ENCODE measurements at regions not wholly inside any gene's neighbourhood (a gene's known extent, or its start where the extent isn't known, plus 50 kb on each side); places are given as distances from the start of the nearest gene placed in this dataset.
"Not testable (repeated sequence)": the region's sequence is repeated elsewhere in the genome, so short reads cannot be mapped to it uniquely, and the experiment has no call there.

GRCh38 chr7:67373389-67373788 lies 376.8 kb downstream of the TYW1 start:
- H3K9me3 Mint-ChIP-seq (ENCODE audit: low read depth); DNase-seq; ATAC-seq; H3K36me3 Mint-ChIP-seq; H3K4me3 Mint-ChIP-seq; H3K27ac Mint-ChIP-seq; H3K4me1 Mint-ChIP-seq; CTCF ChIA-PET; H3K27me3 Mint-ChIP-seq: not testable (repeated sequence)

DNA sequence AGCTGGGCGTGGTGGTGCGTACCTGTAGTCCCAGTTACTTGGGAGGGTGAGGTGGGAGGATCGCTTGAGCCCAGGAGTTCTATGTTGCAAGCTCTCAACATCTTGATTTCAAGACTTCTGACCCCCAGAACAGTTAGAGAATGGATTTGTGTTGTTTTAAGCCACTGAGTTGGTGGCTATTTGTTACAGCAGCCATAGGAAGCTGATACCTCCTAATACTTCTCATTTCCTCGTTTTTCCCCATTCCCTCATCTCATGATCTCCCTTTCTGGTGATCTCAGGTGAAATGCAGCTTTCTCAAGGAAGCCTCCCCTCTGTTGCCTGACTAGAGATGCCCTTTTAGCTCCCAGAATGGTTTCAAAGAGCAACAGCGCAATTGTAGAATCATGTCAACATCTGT lies 378.8 kb downstream of the TYW1 start:
- Mint-ChIP-seq H3K4me3 (no peak overlapping the region), H3K4me1 (no peaks in the 10 kb centered on the region), H3K27ac (no peak overlapping the region), H3K36me3 (no peaks in the 10 kb centered on the region), H3K9me3 (ENCODE audit: low read depth) (no peaks in the 10 kb centered on the region), H3K27me3 (peaks cover 3% of the 10 kb centered on the region)
- DNase-seq, result no peak
- no peak for ATAC-seq
- CTCF ChIA-PET, result no interaction called here

GRCh38 chr7:67377939-67378862 lies 381.6 kb downstream of the TYW1 start:
- Mint-ChIP-seq H3K4me3 (no peak overlapping the region), H3K27me3 (no peaks in the 10 kb centered on the region), H3K27ac (no peak overlapping the region), H3K9me3 (ENCODE audit: low read depth) (no peaks in the 10 kb centered on the region), H3K4me1 (no peaks in the 10 kb centered on the region), H3K36me3 (no peaks in the 10 kb centered on the region)
- CTCF ChIA-PET, result interaction anchor here (0.6 to 1.6 kb wide), 6 partner anchors 11 to 1430 kb away, joined by 3 to 5 read pairs (median 3); no protein-coding TSS in a partner anchor
- peak; percentile 63 for ATAC-seq
- DNase-seq, result peak; percentile 62

DNA sequence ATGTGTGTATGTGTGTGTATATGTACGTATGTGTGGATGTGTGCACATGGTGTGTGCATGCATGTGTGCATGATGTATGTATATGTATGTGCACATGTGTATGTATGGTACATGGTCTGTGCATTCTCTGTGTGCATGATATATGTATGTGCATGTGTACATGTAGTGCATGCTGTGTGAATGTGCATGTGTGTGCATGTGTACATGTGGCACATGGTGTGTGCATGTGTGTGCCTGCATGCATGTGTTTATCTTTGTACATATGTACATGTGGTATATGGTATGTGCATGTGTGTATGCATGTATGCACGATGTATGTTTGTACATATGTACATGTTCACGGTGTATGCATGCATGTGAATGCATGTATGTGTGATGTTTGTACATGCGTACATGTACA lies 383.7 kb downstream of the TYW1 start:
- CTCF ChIA-PET, result interaction anchor here (1.0 kb wide), 1 partner anchor 9 kb away, joined by 4 read pairs; no protein-coding TSS in a partner anchor
- Mint-ChIP-seq H3K36me3 (no peaks in the 10 kb centered on the region), H3K4me3 (no peak overlapping the region), H3K27me3 (no peaks in the 10 kb centered on the region), H3K9me3 (ENCODE audit: low read depth) (no peaks in the 10 kb centered on the region), H3K27ac (no peak overlapping the region), H3K4me1 (no peaks in the 10 kb centered on the region)
- no peak for ATAC-seq
- DNase-seq, result no peak

DNA sequence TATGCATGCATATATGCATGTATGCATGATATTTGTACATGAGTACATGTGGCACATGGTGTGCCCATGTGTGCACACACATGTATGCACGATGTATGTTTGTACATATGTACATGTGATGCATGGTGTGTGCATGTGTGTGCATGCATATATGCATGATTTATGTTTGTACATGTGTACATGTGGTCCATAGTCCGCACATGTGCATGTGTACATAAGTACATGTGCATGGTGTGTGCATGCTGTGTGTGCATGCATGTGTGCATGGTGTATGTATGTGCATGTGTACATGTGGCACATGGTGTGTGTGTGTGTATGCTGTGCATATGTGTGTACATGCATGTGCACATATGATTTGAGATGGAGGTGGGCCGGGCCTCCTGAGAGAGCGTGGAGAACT lies 384.2 kb downstream of the TYW1 start:
- Mint-ChIP-seq H3K4me3 (no peak overlapping the region), H3K27me3 (no peaks in the 10 kb centered on the region), H3K4me1 (no peaks in the 10 kb centered on the region), H3K36me3 (no peaks in the 10 kb centered on the region), H3K27ac (no peak overlapping the region), H3K9me3 (ENCODE audit: low read depth) (no peaks in the 10 kb centered on the region)
- ATAC-seq (no peak), DNase-seq (no peak)
- CTCF ChIA-PET, result no interaction called here

GRCh38 chr7:67387851-67388250 lies 391.2 kb downstream of the TYW1 start:
- Mint-ChIP-seq H3K4me1 (no peaks in the 10 kb centered on the region), H3K27me3 (no peaks in the 10 kb centered on the region), H3K27ac (no peak overlapping the region), H3K36me3 (no peaks in the 10 kb centered on the region), H3K4me3 (no peak overlapping the region), H3K9me3 (ENCODE audit: low read depth) (no peaks in the 10 kb centered on the region)
- no peak for DNase-seq
- no peak for ATAC-seq
- CTCF ChIA-PET, result no interaction called here

DNA sequence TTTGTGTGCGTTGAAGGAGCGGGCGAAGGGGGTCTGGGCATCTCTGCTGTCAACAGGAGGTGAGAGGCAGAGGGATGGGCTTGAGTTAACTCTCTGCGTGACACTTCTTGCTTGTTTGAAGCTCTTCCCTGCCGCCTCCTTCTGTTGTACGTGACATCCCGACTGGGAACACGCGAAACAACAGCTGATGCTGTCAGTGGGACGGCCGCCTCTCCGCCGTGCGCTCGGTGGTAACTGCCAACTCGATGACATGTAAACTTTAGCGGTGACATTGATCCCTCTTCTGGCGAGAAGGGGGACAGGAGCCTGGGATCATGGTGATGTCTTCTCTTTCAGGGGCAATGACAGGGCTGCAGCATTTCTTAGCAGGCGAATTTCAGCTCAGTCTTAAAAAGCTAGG lies 394.5 kb downstream of the TYW1 start:
- H3K27ac Mint-ChIP-seq, result no peak overlapping the region
- DNase-seq (no peak), ATAC-seq (no peak)
- CTCF ChIA-PET, result no interaction called here
- no peaks in the 10 kb centered on the region for H3K9me3 Mint-ChIP-seq (ENCODE audit: low read depth)
- no peak overlapping the region for H3K4me3 Mint-ChIP-seq
- no peaks in the 10 kb centered on the region for H3K4me1 Mint-ChIP-seq
- H3K36me3 Mint-ChIP-seq, result no peaks in the 10 kb centered on the region
- H3K27me3 Mint-ChIP-seq, result no peaks in the 10 kb centered on the region

- DNase-seq, result no peak
- Mint-ChIP-seq H3K9me3 (ENCODE audit: low read depth) (no peaks in the 10 kb centered on the region), H3K27me3 (no peaks in the 10 kb centered on the region), H3K27ac (no peak overlapping the region), H3K36me3 (no peaks in the 10 kb centered on the region), H3K4me1 (no peaks in the 10 kb centered on the region), H3K4me3 (no peak overlapping the region)
- ATAC-seq, result no peak
- CTCF ChIA-PET, result no interaction called here
Observed at GRCh38 chr7:67392596-67393438, 396.2 kb downstream of the TYW1 start.

DNA sequence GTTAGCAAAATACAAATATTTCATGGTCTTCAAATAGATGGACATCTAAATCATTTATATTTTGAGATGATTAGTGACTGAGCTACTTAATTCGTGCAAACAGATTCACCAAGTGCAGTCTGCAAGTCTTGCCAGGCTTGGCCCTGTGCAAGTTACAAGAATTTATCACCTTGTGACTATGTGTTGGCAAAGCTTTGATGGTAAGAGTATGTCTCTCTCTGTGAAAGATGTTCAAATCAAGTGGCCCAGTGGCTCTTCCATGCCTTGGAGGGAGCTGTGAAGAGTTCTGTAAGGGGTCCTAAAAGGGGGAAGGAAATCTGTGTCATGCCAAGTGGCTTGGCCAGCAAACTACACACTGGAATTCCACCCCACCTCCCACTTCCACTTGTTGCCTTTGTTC lies 397.3 kb downstream of the TYW1 start:
- Mint-ChIP-seq H3K27me3 (no peaks in the 10 kb centered on the region), H3K36me3 (no peaks in the 10 kb centered on the region), H3K4me3 (no peak overlapping the region), H3K27ac (no peak overlapping the region), H3K4me1 (no peaks in the 10 kb centered on the region), H3K9me3 (ENCODE audit: low read depth) (no peaks in the 10 kb centered on the region)
- CTCF ChIA-PET, result no interaction called here
- ATAC-seq (no peak), DNase-seq (no peak)

DNA sequence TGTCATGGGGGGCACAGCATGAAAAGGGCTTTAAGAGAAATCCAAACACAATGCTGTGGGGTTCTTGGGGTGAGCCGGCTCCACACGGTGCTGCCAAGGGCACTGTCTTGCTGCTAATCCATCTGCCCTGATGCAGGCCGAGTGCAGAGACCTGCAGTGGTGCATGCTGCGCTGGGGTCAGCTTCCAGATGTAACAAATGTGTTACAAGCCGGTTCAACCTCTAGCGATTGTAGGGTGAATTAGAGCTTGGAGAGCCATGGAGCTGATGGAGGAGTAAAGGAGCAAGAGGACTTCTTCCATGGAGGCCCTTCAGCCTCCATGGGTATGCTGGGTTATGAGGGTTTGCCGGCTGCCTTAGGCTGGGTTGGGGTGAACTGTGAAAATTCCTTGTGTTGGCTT lies 402.3 kb downstream of the TYW1 start:
- no peak for ATAC-seq
- Mint-ChIP-seq H3K36me3 (no peaks in the 10 kb centered on the region), H3K4me1 (no peaks in the 10 kb centered on the region), H3K27ac (no peak overlapping the region), H3K9me3 (ENCODE audit: low read depth) (no peaks in the 10 kb centered on the region), H3K27me3 (peaks cover under 1% of the 10 kb centered on the region), H3K4me3 (no peak overlapping the region)
- CTCF ChIA-PET, result no interaction called here
- DNase-seq, result no peak

DNA sequence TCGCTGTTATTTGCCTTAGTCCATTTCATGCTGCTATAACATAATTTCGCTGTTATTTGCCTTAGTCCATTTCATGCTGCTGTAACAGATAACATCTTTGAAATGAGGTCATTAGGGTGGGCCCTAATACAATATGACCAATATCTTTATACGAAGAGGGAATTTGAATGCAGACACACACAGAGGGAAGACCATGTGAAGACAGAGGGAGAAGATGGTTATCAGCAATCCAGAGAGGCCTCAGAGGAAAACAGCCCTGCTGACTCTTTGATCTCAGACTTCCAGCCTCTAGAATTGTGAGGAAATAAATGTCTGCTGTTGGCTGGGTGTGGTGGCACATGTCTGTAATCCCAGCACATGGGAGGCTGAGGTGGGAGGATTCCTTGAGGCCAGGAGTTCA lies 404.9 kb downstream of the TYW1 start:
- no peaks in the 10 kb centered on the region for H3K36me3 Mint-ChIP-seq
- CTCF ChIA-PET, result no interaction called here
- H3K27me3 Mint-ChIP-seq, result peaks cover 3% of the 10 kb centered on the region
- no peaks in the 10 kb centered on the region for H3K9me3 Mint-ChIP-seq (ENCODE audit: low read depth)
- ATAC-seq (no peak), DNase-seq (no peak)
- no peaks in the 10 kb centered on the region for H3K4me1 Mint-ChIP-seq
- H3K4me3 Mint-ChIP-seq, result no peak overlapping the region
- H3K27ac Mint-ChIP-seq, result no peak overlapping the region

- CTCF ChIA-PET, result no interaction called here
- H3K36me3 Mint-ChIP-seq, result no peaks in the 10 kb centered on the region
- H3K9me3 Mint-ChIP-seq (ENCODE audit: low read depth), result no peaks in the 10 kb centered on the region
- peaks cover 3% of the 10 kb centered on the region for H3K27me3 Mint-ChIP-seq
- H3K4me3 Mint-ChIP-seq, result no peak overlapping the region
- no peak for ATAC-seq
- no peak overlapping the region for H3K27ac Mint-ChIP-seq
- H3K4me1 Mint-ChIP-seq, result no peaks in the 10 kb centered on the region
- DNase-seq, result no peak
Observed at GRCh38 chr7:67402280-67402679, 405.6 kb downstream of the TYW1 start.

GRCh38 chr7:67406976-67407375 lies 410.3 kb downstream of the TYW1 start:
- CTCF ChIA-PET, result no interaction called here
- Mint-ChIP-seq H3K36me3 (no peaks in the 10 kb centered on the region), H3K4me3 (no peak overlapping the region), H3K27ac (no peak overlapping the region), H3K27me3 (peaks cover 3% of the 10 kb centered on the region), H3K4me1 (no peaks in the 10 kb centered on the region), H3K9me3 (ENCODE audit: low read depth) (no peaks in the 10 kb centered on the region)
- no peak for DNase-seq
- no peak for ATAC-seq
